PC-9 (cell line): ENCODE measurements at regions not wholly inside any gene's neighbourhood (a gene's known extent, or its start where the extent isn't known, plus 50 kb on each side); places are given as distances from the start of the nearest gene placed in this dataset.

ENCODE experiments used
- CTCF ChIP-seq: fragments of 200-600 bp; sonication (generic); conservative IDR thresholded peaks from 2 replicates; pipeline ENCODE4 v1.6.1; 2017; ENCODE audit warnings: mixed run types, antibody characterized with exemption, mild to moderate bottlenecking, moderate library complexity
- EZH2 ChIP-seq: fragments of 200-600 bp; sonication (generic); IDR thresholded peaks from 2 replicates; pipeline ENCODE4 v1.8.0; 2017; ENCODE audit warnings: antibody characterized with exemption, low read depth

- no peak for TF ChIP-seq CTCF
- no peak for TF ChIP-seq EZH2
Observed at GRCh38 chr5:152953788-152954483, 536.5 kb upstream of the GRIA1 start.
